Heart left ventricle (tissue), 16 donors: ENCODE measurements at regions not wholly inside any gene's neighbourhood (a gene's known extent, or its start where the extent isn't known, plus 50 kb on each side); places are given as distances from the start of the nearest gene placed in this dataset.

Source experiments
- ATAC-seq, 4 donors: fragments of 200-7000 bp; cut with Tn5 transposase; one replicate each; pipeline ENCODE4 v1.9.1; 2020 to 2022; ENCODE audit warnings: moderate library complexity in 4 of 4, mild to moderate bottlenecking in 3 of 4, moderate number of reproducible peaks in 1 of 4
- DNase-seq, 5 donors: peaks; one replicate each; pipeline ENCODE4 v3.0.0-alpha.2; 2020
- H3K27ac ChIP-seq, 12 donors: fragments of 200-600 bp; sonication (generic) in 4 of 12; one replicate each; pipeline versions ENCODE4 v1.5.0 to v1.8.0; 2016 to 2022; ENCODE audit warnings: mild to moderate bottlenecking in 2 of 12
- H3K27me3 ChIP-seq, 9 donors: fragments of 200-600 bp; sonication (generic) in 2 of 9; one replicate each; pipeline versions ENCODE4 v1.5.1 to v1.8.0; 2016 to 2022; ENCODE audit warnings: mild to moderate bottlenecking in 3 of 9
- H3K36me3 ChIP-seq, 9 donors: fragments of 200-600 bp; sonication (generic) in 2 of 9; one replicate each; pipeline versions ENCODE4 v1.5.0 to v1.8.0; 2018 to 2022; ENCODE audit warnings: mild to moderate bottlenecking in 2 of 9
- H3K4me1 ChIP-seq, 12 donors: fragments of 200-600 bp; sonication (generic) in 4 of 12; one replicate each; pipeline versions ENCODE4 v1.5.0 to v1.8.0; 2016 to 2022; ENCODE audit warnings: mild to moderate bottlenecking in 3 of 12
- H3K4me3 ChIP-seq, 12 donors: fragments of 200-600 bp; sonication (generic) in 4 of 12; one replicate each; pipeline versions ENCODE4 v1.5.0 to v1.8.0; 2017 to 2022; ENCODE audit warnings: mild to moderate bottlenecking in 9 of 12, moderate library complexity in 4 of 12
- H3K9me3 ChIP-seq, 12 donors: fragments of 200-600 bp; sonication (generic) in 4 of 12; one replicate each; pipeline versions ENCODE4 v1.5.0 to v1.8.0; 2016 to 2022; ENCODE audit warnings: mild to moderate bottlenecking in 1 of 12
- CTCF ChIP-seq, 12 donors: fragments of 200-600 bp; sonication (generic) in 4 of 12; IDR thresholded peaks; one replicate each; pipeline versions ENCODE4 v1.5.0 to v1.8.0; 2018 to 2022; ENCODE audit warnings: antibody characterized with exemption in 12 of 12, mild to moderate bottlenecking in 5 of 12
- POLR2A ChIP-seq, 2 donors: fragments of 450-650 bp; IDR thresholded peaks; one replicate each; pipeline ENCODE4 v1.6.1; 2017; ENCODE audit warnings: antibody characterized with exemption in 2 of 2, mild to moderate bottlenecking in 2 of 2, moderate library complexity in 2 of 2
- WGBS, 4 donors: extraction: QIAGEN DNeasy Blood & Tissue Kit in 2 of 4; methylation state at CpG; one replicate each; pipeline versions ENCODE4 v1.1.5 to v1.1.7; 2013 to 2018; 5-methylcytosine and 5-hydroxymethylcytosine counted together
- intact Hi-C, 10 donors: fragments of 100-400 bp; cut with DNase I; formaldehyde crosslinking; loops; one replicate each; pipeline versions ENCODE4 v1.11.1 to v1.14.2; 2022
- donor health status: ischemic (EF 13 %, LVEDD 7.1; RV severe dilation, severe dysfunction).
- donor health status: healthy with polysubstance abuse.
- donor health status: DM: no; HTN: yes; CAD: no.
- donor health status: DM: no; HTN: no; CAD: no.
- donor health status: ischemic (EF 25% LVEDD 6.9; RV normal size, moderate dysfunction).
- donor health status: ischemic (EF 25% LVEDD 5.7; RV mildly dilated, moderate dysfunction).
- donor health status: healthy.
- donor health status: DM: yes; HTN: yes; CAD: no.
- donor health status: ischemic (EF 35%, LVEDD 5.7; RV mildly dilated, moderate dysfunction).
- donor health status: nonischemic (EF 11% LVEDD 7.7; RV severe dilation, severe dysfunction).
- donor health status: DM: yes; HTN: yes; CAD: no.
- donor health status: PGD.
- donor health status: ischemic (EF 29% LVEDD 5.4; RV normal size, mild dysfunction).
- donor health status: nonischemic (EF 23%, LVEDD 6.1; RV moderate dilation, normal function).

- ATAC-seq (no peak), DNase-seq (no peak)
- H3K27ac ChIP-seq, result no peak overlapping the region
- H3K36me3 ChIP-seq, result no peaks in the 10 kb centered on the region
- TF ChIP-seq POLR2A (IDR thresholded peaks at IDR 0.05), result no peak
- TF ChIP-seq CTCF (IDR thresholded peaks at IDR 0.05), result no peak
- no peak overlapping the region for H3K4me3 ChIP-seq
- peaks cover 0 to 7% (median 0%) of the 10 kb centered on the region in 12 donors for H3K9me3 ChIP-seq
- intact Hi-C loops, result no loop called here
- no peaks in the 10 kb centered on the region for H3K27me3 ChIP-seq
- peaks cover 0 to 3% (median 0%) of the 10 kb centered on the region in 12 donors for H3K4me1 ChIP-seq
- 85 to 94% (median 86%) methylated on average over 2 of the region's 2 CpGs for WGBS, 4 donors
Measured at GRCh38 chr11:109329716-109330115, 92.3 kb upstream of the C11orf87 start.

- H3K9me3 ChIP-seq, result no peaks in the 10 kb centered on the region
- peaks cover 0 to 6% (median 0%) of the 10 kb centered on the region in 12 donors for H3K4me1 ChIP-seq
- ATAC-seq, result no peak
- DNase-seq, result no peak
- 68 to 100% (median 87%) methylated on average over 1 of the region's 1 CpG for WGBS, 4 donors
- H3K27me3 ChIP-seq, result no peaks in the 10 kb centered on the region
- no peak for TF ChIP-seq POLR2A (IDR thresholded peaks at IDR 0.05)
- TF ChIP-seq CTCF (IDR thresholded peaks at IDR 0.05), result no peak
- H3K4me3 ChIP-seq, result no peak overlapping the region
- H3K36me3 ChIP-seq, result no peaks in the 10 kb centered on the region
- H3K27ac ChIP-seq, result no peak overlapping the region
- intact Hi-C loops, result no loop called here
Measured at GRCh38 chr11:109338131-109338530, 83.9 kb upstream of the C11orf87 start.

GRCh38 chr11:109342261-109342660 is 79.7 kb upstream of the C11orf87 start:
- H3K4me3 ChIP-seq, result no peak overlapping the region
- no peaks in the 10 kb centered on the region for H3K27me3 ChIP-seq
- TF ChIP-seq POLR2A (IDR thresholded peaks at IDR 0.05), result no peak
- TF ChIP-seq CTCF (IDR thresholded peaks at IDR 0.05), result no peak
- H3K9me3 ChIP-seq, result no peaks in the 10 kb centered on the region
- no peak overlapping the region for H3K27ac ChIP-seq
- no peak for ATAC-seq
- 69 to 81% (median 75%) methylated on average over 2 of the region's 2 CpGs for WGBS, 4 donors
- DNase-seq, result no peak
- H3K4me1 ChIP-seq, result peaks cover 0 to 14% (median 0%) of the 10 kb centered on the region in 12 donors
- intact Hi-C loops, result no loop called here
- H3K36me3 ChIP-seq, result no peaks in the 10 kb centered on the region

GRCh38 chr11:109343242-109343641 is 78.7 kb upstream of the C11orf87 start:
- DNase-seq (no peak), ATAC-seq (peak; percentile 64 to 89 (median 72))
- TF ChIP-seq CTCF (IDR thresholded peaks at IDR 0.05) (no peak), POLR2A (IDR thresholded peaks at IDR 0.05) (no peak)
- Histone ChIP-seq H3K4me1 (peaks cover 0 to 14% (median 0%) of the 10 kb centered on the region in 12 donors), H3K27ac (peak overlapping the region in 1 of 12 donors; percentile 26), H3K36me3 (no peaks in the 10 kb centered on the region), H3K27me3 (no peaks in the 10 kb centered on the region), H3K9me3 (no peaks in the 10 kb centered on the region), H3K4me3 (no peak overlapping the region)
- 3 to 16% (median 7%) methylated on average over 3 of the region's 3 CpGs for WGBS, 4 donors
- intact Hi-C loops, result no loop called here
